ENCODE measurements at regions not wholly inside any gene's neighbourhood (a gene's known extent, or its start where the extent isn't known, plus 50 kb on each side); places are given as distances from the start of the nearest gene placed in this dataset.

- H3K36me3 ChIP-seq (ENCODE audit: control insufficient read depth in 2 of 3, insufficient read depth in 3 of 3, low read length in 3 of 3) = no peaks in the 10 kb centered on the region
- POLR2A ChIA-PET = no interaction called here
- no peaks in the 10 kb centered on the region for H3K9me3 ChIP-seq (ENCODE audit: control insufficient read depth in 2 of 3, low read length in 3 of 3)
- ATAC-seq (no peak), DNase-seq (no peak)
- no peak overlapping the region for H3K27ac Mint-ChIP-seq
- CTCF ChIA-PET = no interaction called here
- no peaks in the 10 kb centered on the region for H3K27me3 ChIP-seq (ENCODE audit: control insufficient read depth in 2 of 2, insufficient read depth in 2 of 2, low read length in 2 of 2)
- peaks cover 0 to 19% (median 4%) of the 10 kb centered on the region in 5 donors for H3K27me3 Mint-ChIP-seq
- H3K4me1 ChIP-seq (ENCODE audit: control insufficient read depth in 2 of 2, insufficient read depth in 2 of 2, low read length in 2 of 2) = no peaks in the 10 kb centered on the region
- H3K4me1 Mint-ChIP-seq = no peaks in the 10 kb centered on the region
- peaks cover 0 to 5% (median 0%) of the 10 kb centered on the region in 11 donors for H3K9me3 Mint-ChIP-seq
- H3K36me3 Mint-ChIP-seq = no peaks in the 10 kb centered on the region
- H3K27ac ChIP-seq (ENCODE audit: low read depth, low read length) = no peak overlapping the region
- H3K4me3 ChIP-seq (ENCODE audit: low read length) = no peak overlapping the region
- H3K4me3 Mint-ChIP-seq = no peak overlapping the region
- intact Hi-C loops (cut with micrococcal nuclease) = no loop called here
Measured at GRCh38 chr10:2620827-2621521, 446.4 kb upstream of the PFKP start.

DNA sequence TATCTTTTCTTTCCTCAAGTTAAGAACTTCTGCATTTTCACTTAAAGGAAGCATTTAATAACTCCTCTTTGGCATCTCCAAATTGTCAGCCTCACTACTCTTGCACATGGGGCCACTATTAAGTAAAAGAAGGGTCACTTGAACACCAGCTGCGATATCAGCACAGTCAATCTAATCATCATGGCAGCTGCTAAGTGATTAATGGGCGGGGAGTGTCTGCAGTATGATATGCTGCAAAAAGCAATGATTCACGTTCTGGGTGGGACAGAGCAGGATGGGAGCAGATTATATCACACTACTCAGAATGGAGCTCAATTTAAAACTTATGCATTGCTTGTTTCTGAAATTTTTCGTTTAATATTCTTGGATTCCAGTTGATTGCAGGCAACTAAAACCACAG is 447.4 kb upstream of the PFKP start:
- Mint-ChIP-seq H3K4me1 (no peaks in the 10 kb centered on the region), H3K27me3 (peaks cover 0 to 19% (median 4%) of the 10 kb centered on the region in 5 donors), H3K9me3 (peaks cover 0 to 5% (median 0%) of the 10 kb centered on the region in 11 donors), H3K4me3 (no peak overlapping the region), H3K27ac (no peak overlapping the region), H3K36me3 (no peaks in the 10 kb centered on the region)
- ATAC-seq (no peak), DNase-seq (no peak)
- Histone ChIP-seq H3K4me3 (ENCODE audit: low read length) (no peak overlapping the region), H3K27me3 (ENCODE audit: control insufficient read depth in 2 of 2, insufficient read depth in 2 of 2, low read length in 2 of 2) (no peaks in the 10 kb centered on the region), H3K4me1 (ENCODE audit: control insufficient read depth in 2 of 2, insufficient read depth in 2 of 2, low read length in 2 of 2) (no peaks in the 10 kb centered on the region), H3K9me3 (ENCODE audit: control insufficient read depth in 2 of 3, low read length in 3 of 3) (no peaks in the 10 kb centered on the region), H3K27ac (ENCODE audit: low read depth, low read length) (no peak overlapping the region), H3K36me3 (ENCODE audit: control insufficient read depth in 2 of 3, insufficient read depth in 3 of 3, low read length in 3 of 3) (no peaks in the 10 kb centered on the region)
- ChIA-PET POLR2A (no interaction called here), CTCF (no interaction called here)
- intact Hi-C loops (cut with micrococcal nuclease) = no loop called here

DNA sequence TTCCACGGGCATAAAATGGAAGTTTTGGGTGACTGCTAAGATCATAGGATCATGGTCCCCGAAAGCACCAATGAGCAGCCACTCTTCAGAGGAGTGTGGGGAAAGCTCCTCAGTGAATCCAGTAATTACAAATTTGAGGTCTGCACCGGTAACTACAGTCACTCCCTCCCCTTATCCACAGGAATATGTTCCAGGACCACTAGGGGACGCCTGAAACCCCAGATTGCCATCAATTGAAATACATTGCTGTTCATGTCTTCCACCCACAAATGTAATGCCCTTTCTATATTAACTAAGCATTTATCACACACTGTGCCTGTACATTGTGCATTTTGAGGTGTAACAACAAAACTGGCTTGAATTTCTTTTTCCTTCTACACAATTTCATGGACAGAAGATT is 447.9 kb upstream of the PFKP start:
- intact Hi-C loops (cut with micrococcal nuclease) = no loop called here
- Mint-ChIP-seq H3K27me3 (peaks cover 0 to 19% (median 4%) of the 10 kb centered on the region in 5 donors), H3K4me3 (no peak overlapping the region), H3K9me3 (peaks cover 0 to 5% (median 0%) of the 10 kb centered on the region in 11 donors), H3K4me1 (no peaks in the 10 kb centered on the region), H3K27ac (no peak overlapping the region), H3K36me3 (no peaks in the 10 kb centered on the region)
- H3K27ac ChIP-seq (ENCODE audit: low read depth, low read length) = no peak overlapping the region
- ChIA-PET POLR2A (no interaction called here), CTCF (no interaction called here)
- ATAC-seq (no peak), DNase-seq (no peak)
- H3K4me3 ChIP-seq (ENCODE audit: low read length) = no peak overlapping the region
- no peaks in the 10 kb centered on the region for H3K27me3 ChIP-seq (ENCODE audit: control insufficient read depth in 2 of 2, insufficient read depth in 2 of 2, low read length in 2 of 2)
- H3K9me3 ChIP-seq (ENCODE audit: control insufficient read depth in 2 of 3, low read length in 3 of 3) = no peaks in the 10 kb centered on the region
- H3K4me1 ChIP-seq (ENCODE audit: control insufficient read depth in 2 of 2, insufficient read depth in 2 of 2, low read length in 2 of 2) = no peaks in the 10 kb centered on the region
- no peaks in the 10 kb centered on the region for H3K36me3 ChIP-seq (ENCODE audit: control insufficient read depth in 2 of 3, insufficient read depth in 3 of 3, low read length in 3 of 3)

GRCh38 chr10:2618690-2619089 is 448.7 kb upstream of the PFKP start:
- Mint-ChIP-seq H3K9me3 (peaks cover 0 to 5% (median 0%) of the 10 kb centered on the region in 11 donors), H3K4me1 (no peaks in the 10 kb centered on the region)
- H3K27ac ChIP-seq (ENCODE audit: low read depth, low read length) = no peak overlapping the region

GRCh38 chr10:2616215-2616614 is 451.1 kb upstream of the PFKP start:
- Histone ChIP-seq H3K27ac (ENCODE audit: low read depth, low read length) (no peak overlapping the region), H3K27me3 (ENCODE audit: control insufficient read depth in 2 of 2, insufficient read depth in 2 of 2, low read length in 2 of 2) (no peaks in the 10 kb centered on the region), H3K36me3 (ENCODE audit: control insufficient read depth in 2 of 3, insufficient read depth in 3 of 3, low read length in 3 of 3) (no peaks in the 10 kb centered on the region), H3K4me3 (ENCODE audit: low read length) (no peak overlapping the region), H3K4me1 (ENCODE audit: control insufficient read depth in 2 of 2, insufficient read depth in 2 of 2, low read length in 2 of 2) (no peaks in the 10 kb centered on the region), H3K9me3 (ENCODE audit: control insufficient read depth in 2 of 3, low read length in 3 of 3) (no peaks in the 10 kb centered on the region)
- DNase-seq (no peak), ATAC-seq (no peak)
- Mint-ChIP-seq H3K4me3 (no peak overlapping the region), H3K9me3 (peaks cover 0 to 15% (median 5%) of the 10 kb centered on the region in 11 donors), H3K4me1 (no peaks in the 10 kb centered on the region), H3K27me3 (peaks cover 0 to 14% (median 5%) of the 10 kb centered on the region in 5 donors), H3K36me3 (peaks cover 0 to 4% (median 0%) of the 10 kb centered on the region in 5 donors), H3K27ac (no peak overlapping the region)
- intact Hi-C loops (cut with micrococcal nuclease) = no loop called here
- ChIA-PET POLR2A (no interaction called here), CTCF (no interaction called here)

More at GRCh38 chr10:2618690-2619089, 448.7 kb upstream of the PFKP start:
- no peaks in the 10 kb centered on the region for H3K27me3 ChIP-seq (ENCODE audit: control insufficient read depth in 2 of 2, insufficient read depth in 2 of 2, low read length in 2 of 2)
- H3K4me1 ChIP-seq (ENCODE audit: control insufficient read depth in 2 of 2, insufficient read depth in 2 of 2, low read length in 2 of 2) = no peaks in the 10 kb centered on the region
- no peaks in the 10 kb centered on the region for H3K9me3 ChIP-seq (ENCODE audit: control insufficient read depth in 2 of 3, low read length in 3 of 3)
- no peaks in the 10 kb centered on the region for H3K36me3 Mint-ChIP-seq
- ATAC-seq = no peak
- intact Hi-C loops (cut with micrococcal nuclease) = no loop called here
- no peak overlapping the region for H3K4me3 Mint-ChIP-seq
- H3K27ac Mint-ChIP-seq = no peak overlapping the region
- DNase-seq = no peak
- peaks cover 0 to 19% (median 4%) of the 10 kb centered on the region in 5 donors for H3K27me3 Mint-ChIP-seq
- POLR2A ChIA-PET = no interaction called here
- H3K4me3 ChIP-seq (ENCODE audit: low read length) = no peak overlapping the region
- H3K36me3 ChIP-seq (ENCODE audit: control insufficient read depth in 2 of 3, insufficient read depth in 3 of 3, low read length in 3 of 3) = no peaks in the 10 kb centered on the region
- CTCF ChIA-PET = interaction anchor here (0.6 kb wide), 1 partner anchor 16 kb away, joined by 4 read pairs; no protein-coding TSS in a partner anchor

DNA sequence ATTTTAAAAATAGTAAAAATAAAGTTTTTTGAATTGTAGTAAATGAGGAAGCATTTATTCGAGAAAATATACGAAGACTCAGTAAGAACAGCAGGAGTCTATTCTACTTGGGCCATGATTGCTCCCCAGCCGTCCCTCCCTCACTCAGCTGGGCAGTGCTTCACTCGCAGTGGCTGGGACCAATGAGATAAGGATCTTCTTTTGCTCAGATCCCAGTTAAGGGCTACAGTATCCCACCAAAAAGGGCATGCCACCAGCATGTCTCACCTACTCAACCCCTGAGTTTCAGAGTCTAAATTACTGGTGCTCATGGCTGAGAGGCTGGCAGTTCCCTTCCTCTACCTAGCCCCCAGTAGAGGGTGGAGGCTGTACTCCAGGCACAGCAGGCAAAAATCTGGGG is 455.7 kb upstream of the PFKP start:
- Mint-ChIP-seq H3K36me3 (peaks cover 0 to 4% (median 0%) of the 10 kb centered on the region in 5 donors), H3K27me3 (peaks cover 0 to 22% (median 9%) of the 10 kb centered on the region in 5 donors), H3K4me3 (no peak overlapping the region), H3K9me3 (peaks cover 0 to 15% (median 4%) of the 10 kb centered on the region in 11 donors), H3K27ac (no peak overlapping the region), H3K4me1 (no peaks in the 10 kb centered on the region)
- ChIA-PET CTCF (no interaction called here), POLR2A (no interaction called here)
- intact Hi-C loops (cut with micrococcal nuclease) = no loop called here
- ATAC-seq (no peak), DNase-seq (no peak)
- Histone ChIP-seq H3K9me3 (ENCODE audit: control insufficient read depth in 2 of 3, low read length in 3 of 3) (no peaks in the 10 kb centered on the region), H3K27me3 (ENCODE audit: control insufficient read depth in 2 of 2, insufficient read depth in 2 of 2, low read length in 2 of 2) (no peaks in the 10 kb centered on the region), H3K27ac (ENCODE audit: low read depth, low read length) (no peak overlapping the region), H3K36me3 (ENCODE audit: control insufficient read depth in 2 of 3, insufficient read depth in 3 of 3, low read length in 3 of 3) (no peaks in the 10 kb centered on the region), H3K4me1 (ENCODE audit: control insufficient read depth in 2 of 2, insufficient read depth in 2 of 2, low read length in 2 of 2) (no peaks in the 10 kb centered on the region), H3K4me3 (ENCODE audit: low read length) (no peak overlapping the region)

- Mint-ChIP-seq H3K9me3 (peaks cover 0 to 15% (median 5%) of the 10 kb centered on the region in 11 donors), H3K36me3 (peaks cover 0 to 4% (median 0%) of the 10 kb centered on the region in 5 donors), H3K4me1 (no peaks in the 10 kb centered on the region), H3K4me3 (no peak overlapping the region), H3K27ac (no peak overlapping the region), H3K27me3 (peaks cover 0 to 22% (median 9%) of the 10 kb centered on the region in 5 donors)
- no peak overlapping the region for H3K27ac ChIP-seq (ENCODE audit: low read depth, low read length)
- ChIA-PET CTCF (no interaction called here), POLR2A (no interaction called here)
- ATAC-seq (no peak), DNase-seq (no peak)
- H3K36me3 ChIP-seq (ENCODE audit: control insufficient read depth in 2 of 3, insufficient read depth in 3 of 3, low read length in 3 of 3) = no peaks in the 10 kb centered on the region
- no peaks in the 10 kb centered on the region for H3K27me3 ChIP-seq (ENCODE audit: control insufficient read depth in 2 of 2, insufficient read depth in 2 of 2, low read length in 2 of 2)
- intact Hi-C loops (cut with micrococcal nuclease) = no loop called here
- no peaks in the 10 kb centered on the region for H3K4me1 ChIP-seq (ENCODE audit: control insufficient read depth in 2 of 2, insufficient read depth in 2 of 2, low read length in 2 of 2)
- no peaks in the 10 kb centered on the region for H3K9me3 ChIP-seq (ENCODE audit: control insufficient read depth in 2 of 3, low read length in 3 of 3)
- H3K4me3 ChIP-seq (ENCODE audit: low read length) = no peak overlapping the region
Measured at GRCh38 chr10:2610946-2611345, 456.4 kb upstream of the PFKP start.

Data from naive thymus-derived CD4-positive, alpha-beta T cell (primary cell).